HFF-Myc (cell line): ENCODE measurements at regions not wholly inside any gene's neighbourhood (a gene's known extent, or its start where the extent isn't known, plus 50 kb on each side); places are given as distances from the start of the nearest gene placed in this dataset.

Experiments
- DNase-seq: peaks from one replicate; pipeline ENCODE4 v3.0.0-alpha.2; 2011; ENCODE audit warnings: low read depth; ENCODE audit errors: extremely low read depth
- H3K4me3 ChIP-seq: replicated peaks from 2 replicates; pipeline ENCODE4 v1.5.1; 2011; ENCODE audit warnings: low read depth, mild to moderate bottlenecking, control low read depth, low read length
- TF ChIP-seq, protein P1 (sequence below): IDR thresholded peaks from 2 replicates; pipeline ENCODE4 v1.5.1; 2012; ENCODE audit warnings: mild to moderate bottlenecking, low read depth, low read length, control low read depth; ENCODE audit errors: missing control alignments

DNA sequence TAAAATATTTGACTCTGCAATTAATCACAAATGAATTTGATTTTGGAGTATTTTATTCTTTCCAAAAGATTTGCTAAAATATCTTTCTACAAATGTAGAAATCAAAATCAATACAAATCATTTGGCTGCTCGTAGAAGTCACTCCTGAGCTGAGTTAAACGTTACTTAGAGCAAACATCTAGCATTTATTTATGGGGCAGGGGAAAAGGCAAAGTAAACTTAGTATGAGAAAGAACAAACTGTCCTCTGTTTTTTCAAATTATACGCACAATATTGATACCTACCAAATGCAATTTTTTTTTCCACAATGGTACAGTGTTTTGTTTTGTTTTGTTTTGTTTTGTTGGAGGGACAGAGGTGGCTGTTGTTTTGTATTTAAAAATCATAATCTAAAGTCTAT lies 233.8 kb downstream of the TTLL7 start:
- H3K4me3 ChIP-seq, result no peak overlapping the region
- TF ChIP-seq, protein P1, sequence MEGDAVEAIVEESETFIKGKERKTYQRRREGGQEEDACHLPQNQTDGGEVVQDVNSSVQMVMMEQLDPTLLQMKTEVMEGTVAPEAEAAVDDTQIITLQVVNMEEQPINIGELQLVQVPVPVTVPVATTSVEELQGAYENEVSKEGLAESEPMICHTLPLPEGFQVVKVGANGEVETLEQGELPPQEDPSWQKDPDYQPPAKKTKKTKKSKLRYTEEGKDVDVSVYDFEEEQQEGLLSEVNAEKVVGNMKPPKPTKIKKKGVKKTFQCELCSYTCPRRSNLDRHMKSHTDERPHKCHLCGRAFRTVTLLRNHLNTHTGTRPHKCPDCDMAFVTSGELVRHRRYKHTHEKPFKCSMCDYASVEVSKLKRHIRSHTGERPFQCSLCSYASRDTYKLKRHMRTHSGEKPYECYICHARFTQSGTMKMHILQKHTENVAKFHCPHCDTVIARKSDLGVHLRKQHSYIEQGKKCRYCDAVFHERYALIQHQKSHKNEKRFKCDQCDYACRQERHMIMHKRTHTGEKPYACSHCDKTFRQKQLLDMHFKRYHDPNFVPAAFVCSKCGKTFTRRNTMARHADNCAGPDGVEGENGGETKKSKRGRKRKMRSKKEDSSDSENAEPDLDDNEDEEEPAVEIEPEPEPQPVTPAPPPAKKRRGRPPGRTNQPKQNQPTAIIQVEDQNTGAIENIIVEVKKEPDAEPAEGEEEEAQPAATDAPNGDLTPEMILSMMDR, result no peak
- no peak for DNase-seq

DNA sequence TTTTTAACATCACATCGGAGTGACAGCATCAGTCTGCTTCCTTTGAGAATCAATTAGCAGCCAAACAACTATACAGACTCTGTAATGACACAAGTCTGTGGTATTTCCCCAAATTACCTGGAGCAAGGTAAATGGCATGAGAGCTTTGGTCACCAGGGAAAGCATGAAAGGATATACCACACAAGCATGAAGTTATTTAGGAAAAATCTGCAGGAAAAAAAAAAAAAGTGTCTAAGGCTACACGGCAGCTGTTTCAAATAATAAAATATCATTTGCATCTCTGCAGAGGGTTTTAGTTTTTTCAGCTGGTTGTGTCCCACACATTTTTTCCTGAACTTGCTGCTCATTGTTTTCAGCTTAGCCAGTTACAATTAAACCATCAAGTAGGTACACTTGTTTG lies 234.7 kb downstream of the TTLL7 start:
- H3K4me3 ChIP-seq, result no peak overlapping the region
- TF ChIP-seq, protein P1, result no peak

GRCh38 chr1:83763361-83764095 lies 235.4 kb downstream of the TTLL7 start:
- DNase-seq, result no peak
- H3K4me3 ChIP-seq, result no peak overlapping the region
- TF ChIP-seq, protein P1, result no peak

More for the DNA sequence above, 234.7 kb downstream of the TTLL7 start:
- DNase-seq, result no peak

- TF ChIP-seq, protein P1, result no peak
- no peak overlapping the region for H3K4me3 ChIP-seq
- no peak for DNase-seq
Observed at GRCh38 chr1:83762416-83762815, 236.5 kb downstream of the TTLL7 start.

DNA sequence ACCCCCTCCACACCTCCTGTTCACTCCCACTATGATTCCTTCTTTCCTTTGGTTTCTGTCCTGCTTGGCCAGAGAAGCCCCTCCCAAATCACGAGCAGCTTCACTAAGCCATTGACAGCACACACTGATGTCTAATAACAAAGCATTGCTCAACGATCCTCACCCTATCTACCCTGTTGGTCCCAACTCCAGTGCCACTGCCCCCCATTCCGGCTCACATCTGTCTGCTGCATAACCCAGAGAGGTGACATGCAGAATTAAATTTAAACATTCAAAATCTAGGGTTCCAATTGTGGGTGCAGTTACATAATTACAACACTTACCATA lies 236.9 kb downstream of the TTLL7 start:
- no peak overlapping the region for H3K4me3 ChIP-seq
- TF ChIP-seq, protein P1, result no peak
- no peak for DNase-seq

- TF ChIP-seq, protein P1, result no peak
- H3K4me3 ChIP-seq, result no peak overlapping the region
- DNase-seq, result no peak
Observed at GRCh38 chr1:83761167-83762038, 237.5 kb downstream of the TTLL7 start.
